ENCODE measurements at regions not wholly inside any gene's neighbourhood (a gene's known extent, or its start where the extent isn't known, plus 50 kb on each side); places are given as distances from the start of the nearest gene placed in this dataset.

- DNase-seq: no peak
Measured at GRCh38 chr4:58175024-58175423, 1064.8 kb upstream of the IGFBP7 start.

GRCh38 chr4:58166490-58166889, 1056.3 kb upstream of the IGFBP7 start:
- DNase-seq: no peak

- DNase-seq: no peak
Measured at GRCh38 chr4:58163156-58163555, 1053.0 kb upstream of the IGFBP7 start.

GRCh38 chr4:58149404-58150085, 1039.4 kb upstream of the IGFBP7 start:
- no peak for DNase-seq

- no peak for DNase-seq
Measured at GRCh38 chr4:58144721-58145120, 1034.5 kb upstream of the IGFBP7 start.

- DNase-seq: no peak
Measured at GRCh38 chr4:58138786-58139668, 1028.8 kb upstream of the IGFBP7 start.

- no peak for DNase-seq
Measured at GRCh38 chr4:58136604-58137003, 1026.4 kb upstream of the IGFBP7 start.

- DNase-seq: no peak
Measured at GRCh38 chr4:58127680-58128079, 1017.5 kb upstream of the IGFBP7 start.

- no peak for DNase-seq
Measured at GRCh38 chr4:58119298-58119697, 1009.1 kb upstream of the IGFBP7 start.

- DNase-seq: no peak
Measured at GRCh38 chr4:58113126-58113525, 1002.9 kb upstream of the IGFBP7 start.

- DNase-seq: no peak
Measured at GRCh38 chr4:58111818-58112217, 1001.6 kb upstream of the IGFBP7 start.

- DNase-seq: no peak
Measured at GRCh38 chr4:58093352-58093751, 983.2 kb upstream of the IGFBP7 start.

- no peak for DNase-seq
Measured at GRCh38 chr4:58090539-58090938, 980.4 kb upstream of the IGFBP7 start.

- DNase-seq: no peak
Measured at GRCh38 chr4:58081356-58081755, 971.2 kb upstream of the IGFBP7 start.

- DNase-seq: no peak
Measured at GRCh38 chr4:58075724-58076123, 965.5 kb upstream of the IGFBP7 start.

GRCh38 chr4:58074382-58074781, 964.2 kb upstream of the IGFBP7 start:
- DNase-seq: no peak

GRCh38 chr4:58070726-58071125, 960.5 kb upstream of the IGFBP7 start:
- DNase-seq: no peak

GRCh38 chr4:58064653-58065052, 954.5 kb upstream of the IGFBP7 start:
- DNase-seq: no peak

- no peak for DNase-seq
Measured at GRCh38 chr4:58063404-58064160, 953.4 kb upstream of the IGFBP7 start.

GRCh38 chr4:58061967-58062366, 951.8 kb upstream of the IGFBP7 start:
- no peak for DNase-seq

- no peak for DNase-seq
Measured at GRCh38 chr4:58050439-58050838, 940.3 kb upstream of the IGFBP7 start.

- no peak for DNase-seq
Measured at GRCh38 chr4:58048491-58048890, 938.3 kb upstream of the IGFBP7 start.

GRCh38 chr4:58042176-58042575, 932.0 kb upstream of the IGFBP7 start:
- no peak for DNase-seq

GRCh38 chr4:57993944-57994343, 883.8 kb upstream of the IGFBP7 start:
- DNase-seq: no peak

Data from cortex of kidney (tissue), 1 donor.